OCI-LY3 (cell line): ENCODE measurements at regions not wholly inside any gene's neighbourhood (a gene's known extent, or its start where the extent isn't known, plus 50 kb on each side); places are given as distances from the start of the nearest gene placed in this dataset.
"Not testable (repeated sequence)": the region's sequence is repeated elsewhere in the genome, so short reads cannot be mapped to it uniquely, and the experiment has no call there.

Source experiments
- CTCF ChIP-seq: fragments of 200-600, 300-600 bp; sonication (generic); IDR thresholded peaks from 2 replicates; pipeline ENCODE4 v1.5.1; 2014; ENCODE audit warnings: antibody characterized with exemption, low read length, low read depth
- EZH2phosphoT487 ChIP-seq: fragments of 200-600 bp; shearing (Covaris generic); IDR thresholded peaks from 2 replicates; pipeline ENCODE4 v1.6.1; 2018; ENCODE audit warnings: antibody characterized with exemption, mixed run types, low read depth

- TF ChIP-seq CTCF, EZH2phosphoT487: not testable (repeated sequence)
Observed at GRCh38 chr9:94472063-94472462, 82.8 kb upstream of the PCAT7 start.
